SK-N-MC (cell line): ENCODE measurements at regions not wholly inside any gene's neighbourhood (a gene's known extent, or its start where the extent isn't known, plus 50 kb on each side); places are given as distances from the start of the nearest gene placed in this dataset.

ENCODE experiments used
- DNase-seq: peaks from one replicate; pipeline ENCODE4 v3.0.0-alpha.2; 2011; ENCODE audit warnings: low read depth, low spot score
- H3K27ac ChIP-seq: fragments of 200-600 bp; sonication (generic); 2 replicates; pipeline ENCODE4 v1.5.1; 2016; ENCODE audit warnings: mixed run types
- H3K36me3 ChIP-seq: fragments of 200-600 bp; sonication (generic); 2 replicates; pipeline ENCODE4 v1.6.1; 2017; ENCODE audit warnings: antibody characterized with exemption, low read length, mixed read lengths; ENCODE audit not compliant: insufficient read depth
- H3K4me3 ChIP-seq: fragments of 200-600 bp; sonication (generic); 2 replicates; pipeline ENCODE4 v1.5.1; 2016
- H3K9ac ChIP-seq: fragments of 200-600 bp; sonication (generic); 2 replicates; pipeline ENCODE4 v1.8.0; 2017; ENCODE audit warnings: mixed run types, mixed read lengths; ENCODE audit not compliant: insufficient read length
- H3K9me3 ChIP-seq: fragments of 200-600 bp; sonication (generic); 2 replicates; pipeline ENCODE4 v1.6.1; 2017; ENCODE audit warnings: low read depth, mild to moderate bottlenecking, antibody characterized with exemption, low read length, moderate library complexity, mixed read lengths
- EZH2 ChIP-seq: fragments of 200-600 bp; sonication (generic); IDR thresholded peaks from one replicate; pipeline ENCODE4 v1.6.1; 2017; ENCODE audit warnings: antibody characterized with exemption
- FOXP2 ChIP-seq: optimal IDR thresholded peaks from 2 replicates; pipeline ENCODE3; 2011; ENCODE audit warnings: mild to moderate bottlenecking, moderate library complexity; ENCODE audit not compliant: insufficient read depth; ENCODE audit errors: extremely low read length, control extremely low read depth
- POLR2AphosphoS5 ChIP-seq: IDR thresholded peaks from 2 replicates; pipeline ENCODE4 v1.6.1; 2012; ENCODE audit warnings: mild to moderate bottlenecking, low read depth, low read length, borderline replicate concordance

- no peak for DNase-seq
- no peak overlapping the region for H3K9ac ChIP-seq
- no peaks in the 10 kb centered on the region for H3K36me3 ChIP-seq
- TF ChIP-seq POLR2AphosphoS5, result no peak
- H3K9me3 ChIP-seq, result no peaks in the 10 kb centered on the region
- no peak overlapping the region for H3K4me3 ChIP-seq
- H3K27ac ChIP-seq, result no peak overlapping the region
These were observed 293.0 kb downstream of the ADGB start for GRCh38 chr6:146891615-146892265.

- Histone ChIP-seq H3K36me3 (no peaks in the 10 kb centered on the region), H3K9me3 (no peaks in the 10 kb centered on the region), H3K27ac (no peak overlapping the region), H3K4me3 (no peak overlapping the region), H3K9ac (no peak overlapping the region)
- no peak for DNase-seq
- TF ChIP-seq FOXP2, result no peak
- TF ChIP-seq POLR2AphosphoS5, result no peak
- no peak for TF ChIP-seq EZH2
These were observed 293.5 kb downstream of the ADGB start for GRCh38 chr6:146892283-146892612.

- TF ChIP-seq FOXP2, result no peak
- no peak for TF ChIP-seq EZH2
- no peak for TF ChIP-seq POLR2AphosphoS5
- H3K9ac ChIP-seq, result no peak overlapping the region
- H3K36me3 ChIP-seq, result no peaks in the 10 kb centered on the region
- H3K4me3 ChIP-seq, result no peak overlapping the region
- H3K9me3 ChIP-seq, result no peaks in the 10 kb centered on the region
- no peak overlapping the region for H3K27ac ChIP-seq
- DNase-seq, result no peak
These were observed 294.0 kb downstream of the ADGB start for GRCh38 chr6:146892613-146893401.

- no peak for DNase-seq
- Histone ChIP-seq H3K9me3 (no peaks in the 10 kb centered on the region), H3K27ac (no peak overlapping the region), H3K4me3 (no peak overlapping the region), H3K36me3 (no peaks in the 10 kb centered on the region), H3K9ac (no peak overlapping the region)
- TF ChIP-seq POLR2AphosphoS5 (no peak), FOXP2 (no peak), EZH2 (no peak)
These were observed 294.9 kb downstream of the ADGB start for GRCh38 chr6:146893690-146894089.

GRCh38 chr6:146894624-146895023 is 295.9 kb downstream of the ADGB start:
- no peak overlapping the region for H3K27ac ChIP-seq
- H3K9ac ChIP-seq, result no peak overlapping the region
- no peaks in the 10 kb centered on the region for H3K36me3 ChIP-seq
- H3K4me3 ChIP-seq, result no peak overlapping the region
- TF ChIP-seq FOXP2 (no peak), POLR2AphosphoS5 (no peak), EZH2 (no peak)
- DNase-seq, result no peak
- H3K9me3 ChIP-seq, result no peaks in the 10 kb centered on the region

GRCh38 chr6:146895101-146895771 is 296.5 kb downstream of the ADGB start:
- no peak overlapping the region for H3K27ac ChIP-seq
- no peak for TF ChIP-seq POLR2AphosphoS5
- TF ChIP-seq FOXP2, result no peak
- no peak for TF ChIP-seq EZH2

GRCh38 chr6:146895772-146896061 is 296.9 kb downstream of the ADGB start:
- no peak overlapping the region for H3K27ac ChIP-seq
- H3K36me3 ChIP-seq, result no peaks in the 10 kb centered on the region
- no peak for DNase-seq
- H3K9ac ChIP-seq, result no peak overlapping the region
- H3K4me3 ChIP-seq, result no peak overlapping the region
- TF ChIP-seq EZH2, result no peak
- no peak for TF ChIP-seq FOXP2
- no peak for TF ChIP-seq POLR2AphosphoS5
- H3K9me3 ChIP-seq, result no peaks in the 10 kb centered on the region

More at GRCh38 chr6:146895101-146895771, 296.5 kb downstream of the ADGB start:
- no peaks in the 10 kb centered on the region for H3K36me3 ChIP-seq
- no peak overlapping the region for H3K4me3 ChIP-seq
- no peak overlapping the region for H3K9ac ChIP-seq
- DNase-seq, result no peak
- H3K9me3 ChIP-seq, result no peaks in the 10 kb centered on the region

- DNase-seq, result no peak
- Histone ChIP-seq H3K9ac (no peak overlapping the region), H3K4me3 (no peak overlapping the region), H3K27ac (no peak overlapping the region), H3K9me3 (no peaks in the 10 kb centered on the region), H3K36me3 (no peaks in the 10 kb centered on the region)
- TF ChIP-seq FOXP2, result no peak
- TF ChIP-seq EZH2, result no peak
- no peak for TF ChIP-seq POLR2AphosphoS5
These were observed 297.5 kb downstream of the ADGB start for GRCh38 chr6:146896062-146896813.
